Hepatocyte (in vitro differentiated cells): ENCODE measurements at regions not wholly inside any gene's neighbourhood (a gene's known extent, or its start where the extent isn't known, plus 50 kb on each side); places are given as distances from the start of the nearest gene placed in this dataset.

Experiments used
- EZH2 ChIP-seq: fragments of 200-600 bp; sonication (generic); IDR thresholded peaks from 2 replicates; pipeline ENCODE4 v1.6.1; 2016; ENCODE audit warnings: antibody characterized with exemption, mild to moderate bottlenecking, borderline replicate concordance
- EZH2phosphoT487 ChIP-seq: fragments of 200-600 bp; sonication (generic); IDR thresholded peaks from one replicate; pipeline ENCODE4 v1.6.1; 2018; ENCODE audit warnings: antibody characterized with exemption, mild to moderate bottlenecking, low read depth, moderate library complexity; ENCODE audit not compliant: unreplicated experiment, severe bottlenecking
- TF ChIP-seq, protein P1 (sequence below): fragments of 200-600 bp; sonication (generic); IDR thresholded peaks from 2 replicates; pipeline ENCODE4 v1.5.1; 2016; ENCODE audit warnings: antibody characterized with exemption, mild to moderate bottlenecking; ENCODE audit not compliant: poor library complexity

DNA sequence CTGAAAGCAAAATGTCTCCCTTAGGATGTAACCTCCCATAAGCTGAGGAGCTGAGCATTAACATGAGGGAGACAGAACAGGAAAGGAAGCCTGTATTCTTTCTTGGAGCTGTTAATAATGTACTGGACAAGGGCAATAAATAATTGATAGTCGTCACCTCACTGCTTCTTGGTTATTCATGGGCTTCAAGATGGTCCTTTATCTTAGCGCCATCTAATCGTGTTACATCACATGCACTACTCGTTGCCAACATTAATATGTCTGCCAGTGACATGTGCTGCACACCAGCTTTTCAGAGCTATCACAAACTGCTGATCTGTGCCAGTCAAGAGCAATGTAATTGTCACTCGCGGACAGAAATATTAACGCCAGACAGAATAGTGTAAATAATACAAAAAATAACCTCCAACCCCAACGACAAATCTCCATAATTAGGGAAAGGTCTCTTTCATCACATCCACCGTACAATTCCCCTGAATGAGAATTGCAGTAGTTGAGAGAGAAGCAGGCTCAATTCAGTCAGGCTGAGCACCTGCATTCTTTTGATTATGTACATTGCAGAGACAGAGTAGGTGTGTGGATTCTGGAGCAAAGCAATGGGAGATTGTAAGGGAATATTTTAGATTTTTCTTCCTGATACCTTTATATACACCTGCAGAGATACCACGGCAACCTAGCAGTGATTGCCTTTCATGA lies 267.1 kb downstream of the SPATA31D1 start:
- TF ChIP-seq EZH2: no peak
- no peak for TF ChIP-seq EZH2phosphoT487
- TF ChIP-seq, protein P1, sequence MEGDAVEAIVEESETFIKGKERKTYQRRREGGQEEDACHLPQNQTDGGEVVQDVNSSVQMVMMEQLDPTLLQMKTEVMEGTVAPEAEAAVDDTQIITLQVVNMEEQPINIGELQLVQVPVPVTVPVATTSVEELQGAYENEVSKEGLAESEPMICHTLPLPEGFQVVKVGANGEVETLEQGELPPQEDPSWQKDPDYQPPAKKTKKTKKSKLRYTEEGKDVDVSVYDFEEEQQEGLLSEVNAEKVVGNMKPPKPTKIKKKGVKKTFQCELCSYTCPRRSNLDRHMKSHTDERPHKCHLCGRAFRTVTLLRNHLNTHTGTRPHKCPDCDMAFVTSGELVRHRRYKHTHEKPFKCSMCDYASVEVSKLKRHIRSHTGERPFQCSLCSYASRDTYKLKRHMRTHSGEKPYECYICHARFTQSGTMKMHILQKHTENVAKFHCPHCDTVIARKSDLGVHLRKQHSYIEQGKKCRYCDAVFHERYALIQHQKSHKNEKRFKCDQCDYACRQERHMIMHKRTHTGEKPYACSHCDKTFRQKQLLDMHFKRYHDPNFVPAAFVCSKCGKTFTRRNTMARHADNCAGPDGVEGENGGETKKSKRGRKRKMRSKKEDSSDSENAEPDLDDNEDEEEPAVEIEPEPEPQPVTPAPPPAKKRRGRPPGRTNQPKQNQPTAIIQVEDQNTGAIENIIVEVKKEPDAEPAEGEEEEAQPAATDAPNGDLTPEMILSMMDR: no peak
